WTC11 (cell line): ENCODE measurements at regions not wholly inside any gene's neighbourhood (a gene's known extent, or its start where the extent isn't known, plus 50 kb on each side); places are given as distances from the start of the nearest gene placed in this dataset.

Experiments
- ATAC-seq: fragments of 200-7000 bp; cut with Tn5 transposase; 2 replicates; pipeline ENCODE4 v1.10.0; 2021; ENCODE audit warnings: mild to moderate bottlenecking, moderate library complexity
- CTCF ChIA-PET: fragments of 300-600 bp; sonication (Branson Sonifier 250); formaldehyde crosslinking; loops from one replicate; lab custom pipeline; 2021; ENCODE audit warnings: antibody characterized with exemption; lab: Charles Lee
- POLR2A ChIA-PET: fragments of 350-600 bp; sonication (Branson Sonifier 250); formaldehyde crosslinking; loops from one replicate; lab custom pipeline; 2021; ENCODE audit warnings: antibody characterized with exemption; lab: Charles Lee
- DNase-seq: peaks from one replicate; pipeline ENCODE4 v3.0.0; 2021; ENCODE audit warnings: low spot score
- H3K27ac Mint-ChIP-seq: 2 replicates; pipeline ENCODE4 v1.8.0; 2021; ENCODE audit warnings: mixed read lengths
- H3K27me3 Mint-ChIP-seq: 2 replicates; pipeline ENCODE4 v1.8.0; 2021; ENCODE audit warnings: low read depth, mild to moderate bottlenecking, moderate library complexity, mixed read lengths
- H3K36me3 Mint-ChIP-seq: 2 replicates; pipeline ENCODE4 v1.8.0; 2021; ENCODE audit warnings: mixed read lengths
- H3K4me1 Mint-ChIP-seq: 2 replicates; pipeline ENCODE4 v1.8.0; 2022; ENCODE audit warnings: mixed read lengths
- H3K4me3 Mint-ChIP-seq: 2 replicates; pipeline ENCODE4 v1.8.0; 2021; ENCODE audit warnings: mild to moderate bottlenecking, moderate library complexity, mixed read lengths
- H3K9me3 Mint-ChIP-seq: 2 replicates; pipeline ENCODE4 v1.8.0; 2021; ENCODE audit warnings: mixed read lengths
- CBFB ChIP-seq: sonication (generic); formaldehyde crosslinking; IDR thresholded peaks from 2 replicates; pipeline ENCODE4 v1.8.1; 2022; ENCODE audit warnings: mild to moderate bottlenecking, low read depth, missing genetic modification reagents
- FOXP1 ChIP-seq: sonication (generic); formaldehyde crosslinking; IDR thresholded peaks from 2 replicates; pipeline ENCODE4 v1.8.0; 2022; ENCODE audit warnings: missing genetic modification reagents, mild to moderate bottlenecking, moderate library complexity, borderline replicate concordance
- MYBL2 ChIP-seq: sonication (generic); formaldehyde crosslinking; IDR thresholded peaks from 2 replicates; pipeline ENCODE4 v1.8.1; 2023; ENCODE audit warnings: mild to moderate bottlenecking, moderate library complexity, missing genetic modification reagents
- PRRX2 ChIP-seq: fragments of 250-450 bp; sonication (Bioruptor Pico); IDR thresholded peaks from 2 replicates; pipeline ENCODE4 v1.8.0; 2021; ENCODE audit warnings: mild to moderate bottlenecking
- SMAD3 ChIP-seq: sonication (generic); formaldehyde crosslinking; IDR thresholded peaks from 2 replicates; pipeline ENCODE4 v1.8.0; 2022; ENCODE audit warnings: missing genetic modification reagents, mild to moderate bottlenecking, borderline replicate concordance
- SMAD4 ChIP-seq: sonication (generic); formaldehyde crosslinking; IDR thresholded peaks from 2 replicates; pipeline ENCODE4 v1.8.0; 2022; ENCODE audit warnings: mild to moderate bottlenecking, missing genetic modification reagents
- ZNF121 ChIP-seq: sonication (generic); formaldehyde crosslinking; IDR thresholded peaks from 2 replicates; pipeline ENCODE4 v1.8.0; 2023; ENCODE audit warnings: missing genetic modification reagents
- ZNF138 ChIP-seq: sonication (generic); formaldehyde crosslinking; conservative IDR thresholded peaks from 2 replicates; pipeline ENCODE4 v1.8.1; 2022; ENCODE audit warnings: mild to moderate bottlenecking, moderate library complexity, missing genetic modification reagents
- ZNF219 ChIP-seq: sonication (generic); formaldehyde crosslinking; IDR thresholded peaks from 2 replicates; pipeline ENCODE4 v1.8.0; 2023; ENCODE audit warnings: missing genetic modification reagents, mild to moderate bottlenecking, borderline replicate concordance
- ZNF317 ChIP-seq: sonication (generic); formaldehyde crosslinking; IDR thresholded peaks from 2 replicates; pipeline ENCODE4 v1.8.1; 2023; ENCODE audit warnings: low read depth, mild to moderate bottlenecking, moderate library complexity, missing genetic modification reagents, borderline replicate concordance
- ZNF671 ChIP-seq: fragments of 250-450 bp; sonication (Bioruptor Pico); IDR thresholded peaks from 2 replicates; pipeline ENCODE4 v1.8.0; 2021; ENCODE audit warnings: mild to moderate bottlenecking
- TF ChIP-seq, protein P1 (sequence below): fragments of 200-600 bp; IDR thresholded peaks from 2 replicates; pipeline ENCODE4 v1.8.0; 2022; ENCODE audit warnings: antibody characterized with exemption
- TF ChIP-seq, protein P2 (sequence below): sonication (generic); formaldehyde crosslinking; IDR thresholded peaks from 2 replicates; pipeline ENCODE4 v1.8.0; 2023; ENCODE audit warnings: missing genetic modification reagents, mild to moderate bottlenecking, borderline replicate concordance
- TF ChIP-seq, protein P3 (sequence below): fragments of 250-450 bp; sonication (Bioruptor Pico); IDR thresholded peaks from 2 replicates; pipeline ENCODE4 v1.8.0; 2021; ENCODE audit warnings: mild to moderate bottlenecking
- TF ChIP-seq, protein P4 (sequence below): sonication (generic); formaldehyde crosslinking; IDR thresholded peaks from 2 replicates; pipeline ENCODE4 v1.8.0; 2022; ENCODE audit warnings: mild to moderate bottlenecking, missing genetic modification reagents
- TF ChIP-seq, protein P5 (sequence below): sonication (generic); formaldehyde crosslinking; IDR thresholded peaks from 2 replicates; pipeline ENCODE4 v1.8.1; 2022; ENCODE audit warnings: mild to moderate bottlenecking, missing genetic modification reagents, moderate library complexity, borderline replicate concordance
- TF ChIP-seq, protein P6 (sequence below): sonication (generic); formaldehyde crosslinking; IDR thresholded peaks from 2 replicates; pipeline ENCODE4 v1.8.1; 2023; ENCODE audit warnings: mild to moderate bottlenecking, missing genetic modification reagents
- TF ChIP-seq, protein P7 (sequence below): sonication (generic); formaldehyde crosslinking; IDR thresholded peaks from 2 replicates; pipeline ENCODE4 v1.8.1; 2022; ENCODE audit warnings: low read depth, missing genetic modification reagents, borderline replicate concordance

DNA sequence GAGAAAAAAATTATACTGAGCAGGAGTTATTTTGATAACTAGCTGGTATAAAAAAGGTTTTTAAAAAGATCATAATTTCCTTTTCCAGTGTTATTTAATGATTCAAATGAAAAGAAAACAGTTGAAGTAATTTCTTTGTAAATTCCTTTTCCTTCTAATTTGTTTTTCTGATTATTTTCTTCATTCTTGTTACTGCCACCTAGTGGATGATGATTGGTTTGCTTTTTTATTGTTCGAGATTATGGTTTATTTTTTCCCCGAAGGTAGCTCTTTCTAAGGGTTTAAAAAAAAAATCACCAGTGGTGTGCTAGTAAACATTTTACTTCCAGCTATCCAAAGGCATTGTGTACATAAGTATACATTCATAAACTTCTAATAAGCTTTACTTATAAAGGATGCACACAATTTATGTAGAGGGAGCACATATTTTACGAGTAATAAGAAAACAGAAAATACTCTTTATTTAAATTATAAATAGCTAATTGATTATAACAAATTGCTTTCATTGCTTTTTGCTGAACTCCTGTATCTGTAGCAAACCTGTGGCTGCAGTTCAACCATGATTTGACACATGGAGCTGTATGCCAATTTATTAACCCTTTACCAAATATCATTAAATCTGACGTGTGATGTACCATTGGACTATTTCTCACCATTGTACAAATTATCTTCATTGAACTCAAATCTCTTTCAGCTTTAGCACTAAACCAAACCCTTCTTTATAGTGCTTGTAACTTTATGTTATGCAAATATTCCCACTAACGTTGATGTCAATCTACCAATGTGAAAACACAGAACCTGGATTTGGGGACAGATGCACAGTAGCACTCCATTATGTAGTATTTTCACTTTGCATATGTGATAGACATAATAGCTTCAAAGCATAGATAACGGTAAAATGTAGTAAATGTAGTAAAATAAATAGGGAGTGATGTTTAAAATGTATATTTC is 97.8 kb upstream of the ANK2 start:
- Mint-ChIP-seq H3K4me1 (peaks cover 4% of the 10 kb centered on the region; the same call in 1 of the 2 replicates), H3K27me3 (no peaks in the 10 kb centered on the region), H3K36me3 (peaks cover 5% of the 10 kb centered on the region), H3K9me3 (peaks cover 7% of the 10 kb centered on the region; the same call in 1 of the 2 replicates), H3K27ac (no peak overlapping the region), H3K4me3 (no peak overlapping the region)
- POLR2A ChIA-PET = interaction anchor here (0.6 kb wide), 1 partner anchor 198 kb away, joined by 7 read pairs; no protein-coding TSS in a partner anchor
- DNase-seq = no peak
- CTCF ChIA-PET = interaction anchor here (0.6 to 1.9 kb wide), 32 partner anchors 9 to 380 kb away, joined by 3 to 11 read pairs (median 4); no protein-coding TSS in a partner anchor
- ATAC-seq = no peak
- TF ChIP-seq, protein P1, sequence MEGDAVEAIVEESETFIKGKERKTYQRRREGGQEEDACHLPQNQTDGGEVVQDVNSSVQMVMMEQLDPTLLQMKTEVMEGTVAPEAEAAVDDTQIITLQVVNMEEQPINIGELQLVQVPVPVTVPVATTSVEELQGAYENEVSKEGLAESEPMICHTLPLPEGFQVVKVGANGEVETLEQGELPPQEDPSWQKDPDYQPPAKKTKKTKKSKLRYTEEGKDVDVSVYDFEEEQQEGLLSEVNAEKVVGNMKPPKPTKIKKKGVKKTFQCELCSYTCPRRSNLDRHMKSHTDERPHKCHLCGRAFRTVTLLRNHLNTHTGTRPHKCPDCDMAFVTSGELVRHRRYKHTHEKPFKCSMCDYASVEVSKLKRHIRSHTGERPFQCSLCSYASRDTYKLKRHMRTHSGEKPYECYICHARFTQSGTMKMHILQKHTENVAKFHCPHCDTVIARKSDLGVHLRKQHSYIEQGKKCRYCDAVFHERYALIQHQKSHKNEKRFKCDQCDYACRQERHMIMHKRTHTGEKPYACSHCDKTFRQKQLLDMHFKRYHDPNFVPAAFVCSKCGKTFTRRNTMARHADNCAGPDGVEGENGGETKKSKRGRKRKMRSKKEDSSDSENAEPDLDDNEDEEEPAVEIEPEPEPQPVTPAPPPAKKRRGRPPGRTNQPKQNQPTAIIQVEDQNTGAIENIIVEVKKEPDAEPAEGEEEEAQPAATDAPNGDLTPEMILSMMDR = peak; percentile 32; the same call in 1 of the 2 replicates
- TF ChIP-seq SMAD3 = no peak

DNA sequence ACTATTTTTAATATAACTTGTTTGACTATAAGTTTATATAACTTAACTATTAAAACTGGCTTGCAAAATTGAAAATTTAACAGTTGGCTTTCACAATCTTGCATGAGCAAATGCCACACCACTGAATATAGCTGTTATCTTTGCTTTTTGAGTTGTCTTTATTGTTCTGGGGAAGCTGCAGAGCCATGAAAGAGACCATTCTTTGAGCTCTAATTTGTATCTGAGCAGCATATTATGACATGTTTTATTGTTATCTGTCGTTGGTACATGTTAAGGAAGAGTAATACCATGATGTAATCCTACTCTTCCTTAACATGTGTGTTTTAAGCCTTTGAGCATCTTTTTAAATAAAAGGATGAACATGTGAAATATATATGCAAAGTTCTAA is 97.1 kb upstream of the ANK2 start:
- CTCF ChIA-PET = interaction anchor here (1.0 to 1.9 kb wide), 12 partner anchors 9 to 379 kb away, joined by 3 to 11 read pairs (median 4); no protein-coding TSS in a partner anchor
- DNase-seq (no peak), ATAC-seq (no peak)
- Mint-ChIP-seq H3K36me3 (peaks cover 9% of the 10 kb centered on the region), H3K27me3 (no peaks in the 10 kb centered on the region), H3K4me1 (peaks cover 4% of the 10 kb centered on the region; the same call in 1 of the 2 replicates), H3K4me3 (no peak overlapping the region), H3K9me3 (peaks cover 8% of the 10 kb centered on the region; the same call in 1 of the 2 replicates), H3K27ac (no peak overlapping the region)
- POLR2A ChIA-PET = no interaction called here
- TF ChIP-seq, protein P2, sequence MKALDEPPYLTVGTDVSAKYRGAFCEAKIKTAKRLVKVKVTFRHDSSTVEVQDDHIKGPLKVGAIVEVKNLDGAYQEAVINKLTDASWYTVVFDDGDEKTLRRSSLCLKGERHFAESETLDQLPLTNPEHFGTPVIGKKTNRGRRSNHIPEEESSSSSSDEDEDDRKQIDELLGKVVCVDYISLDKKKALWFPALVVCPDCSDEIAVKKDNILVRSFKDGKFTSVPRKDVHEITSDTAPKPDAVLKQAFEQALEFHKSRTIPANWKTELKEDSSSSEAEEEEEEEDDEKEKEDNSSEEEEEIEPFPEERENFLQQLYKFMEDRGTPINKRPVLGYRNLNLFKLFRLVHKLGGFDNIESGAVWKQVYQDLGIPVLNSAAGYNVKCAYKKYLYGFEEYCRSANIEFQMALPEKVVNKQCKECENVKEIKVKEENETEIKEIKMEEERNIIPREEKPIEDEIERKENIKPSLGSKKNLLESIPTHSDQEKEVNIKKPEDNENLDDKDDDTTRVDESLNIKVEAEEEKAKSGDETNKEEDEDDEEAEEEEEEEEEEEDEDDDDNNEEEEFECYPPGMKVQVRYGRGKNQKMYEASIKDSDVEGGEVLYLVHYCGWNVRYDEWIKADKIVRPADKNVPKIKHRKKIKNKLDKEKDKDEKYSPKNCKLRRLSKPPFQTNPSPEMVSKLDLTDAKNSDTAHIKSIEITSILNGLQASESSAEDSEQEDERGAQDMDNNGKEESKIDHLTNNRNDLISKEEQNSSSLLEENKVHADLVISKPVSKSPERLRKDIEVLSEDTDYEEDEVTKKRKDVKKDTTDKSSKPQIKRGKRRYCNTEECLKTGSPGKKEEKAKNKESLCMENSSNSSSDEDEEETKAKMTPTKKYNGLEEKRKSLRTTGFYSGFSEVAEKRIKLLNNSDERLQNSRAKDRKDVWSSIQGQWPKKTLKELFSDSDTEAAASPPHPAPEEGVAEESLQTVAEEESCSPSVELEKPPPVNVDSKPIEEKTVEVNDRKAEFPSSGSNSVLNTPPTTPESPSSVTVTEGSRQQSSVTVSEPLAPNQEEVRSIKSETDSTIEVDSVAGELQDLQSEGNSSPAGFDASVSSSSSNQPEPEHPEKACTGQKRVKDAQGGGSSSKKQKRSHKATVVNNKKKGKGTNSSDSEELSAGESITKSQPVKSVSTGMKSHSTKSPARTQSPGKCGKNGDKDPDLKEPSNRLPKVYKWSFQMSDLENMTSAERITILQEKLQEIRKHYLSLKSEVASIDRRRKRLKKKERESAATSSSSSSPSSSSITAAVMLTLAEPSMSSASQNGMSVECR = no peak
- TF ChIP-seq, protein P3, sequence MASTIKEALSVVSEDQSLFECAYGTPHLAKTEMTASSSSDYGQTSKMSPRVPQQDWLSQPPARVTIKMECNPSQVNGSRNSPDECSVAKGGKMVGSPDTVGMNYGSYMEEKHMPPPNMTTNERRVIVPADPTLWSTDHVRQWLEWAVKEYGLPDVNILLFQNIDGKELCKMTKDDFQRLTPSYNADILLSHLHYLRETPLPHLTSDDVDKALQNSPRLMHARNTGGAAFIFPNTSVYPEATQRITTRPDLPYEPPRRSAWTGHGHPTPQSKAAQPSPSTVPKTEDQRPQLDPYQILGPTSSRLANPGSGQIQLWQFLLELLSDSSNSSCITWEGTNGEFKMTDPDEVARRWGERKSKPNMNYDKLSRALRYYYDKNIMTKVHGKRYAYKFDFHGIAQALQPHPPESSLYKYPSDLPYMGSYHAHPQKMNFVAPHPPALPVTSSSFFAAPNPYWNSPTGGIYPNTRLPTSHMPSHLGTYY (CRISPR knock-in tag) = no peak
- no peak for TF ChIP-seq ZNF138 (CRISPR knock-in tag)
- TF ChIP-seq ZNF317 = no peak
- TF ChIP-seq FOXP1 (CRISPR knock-in tag) = no peak
- TF ChIP-seq ZNF121 = no peak
- TF ChIP-seq, protein P4, sequence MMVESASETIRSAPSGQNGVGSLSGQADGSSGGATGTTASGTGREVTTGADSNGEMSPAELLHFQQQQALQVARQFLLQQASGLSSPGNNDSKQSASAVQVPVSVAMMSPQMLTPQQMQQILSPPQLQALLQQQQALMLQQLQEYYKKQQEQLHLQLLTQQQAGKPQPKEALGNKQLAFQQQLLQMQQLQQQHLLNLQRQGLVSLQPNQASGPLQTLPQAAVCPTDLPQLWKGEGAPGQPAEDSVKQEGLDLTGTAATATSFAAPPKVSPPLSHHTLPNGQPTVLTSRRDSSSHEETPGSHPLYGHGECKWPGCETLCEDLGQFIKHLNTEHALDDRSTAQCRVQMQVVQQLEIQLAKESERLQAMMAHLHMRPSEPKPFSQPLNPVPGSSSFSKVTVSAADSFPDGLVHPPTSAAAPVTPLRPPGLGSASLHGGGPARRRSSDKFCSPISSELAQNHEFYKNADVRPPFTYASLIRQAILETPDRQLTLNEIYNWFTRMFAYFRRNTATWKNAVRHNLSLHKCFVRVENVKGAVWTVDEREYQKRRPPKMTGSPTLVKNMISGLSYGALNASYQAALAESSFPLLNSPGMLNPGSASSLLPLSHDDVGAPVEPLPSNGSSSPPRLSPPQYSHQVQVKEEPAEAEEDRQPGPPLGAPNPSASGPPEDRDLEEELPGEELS (CRISPR knock-in tag) = no peak
- TF ChIP-seq, protein P5, sequence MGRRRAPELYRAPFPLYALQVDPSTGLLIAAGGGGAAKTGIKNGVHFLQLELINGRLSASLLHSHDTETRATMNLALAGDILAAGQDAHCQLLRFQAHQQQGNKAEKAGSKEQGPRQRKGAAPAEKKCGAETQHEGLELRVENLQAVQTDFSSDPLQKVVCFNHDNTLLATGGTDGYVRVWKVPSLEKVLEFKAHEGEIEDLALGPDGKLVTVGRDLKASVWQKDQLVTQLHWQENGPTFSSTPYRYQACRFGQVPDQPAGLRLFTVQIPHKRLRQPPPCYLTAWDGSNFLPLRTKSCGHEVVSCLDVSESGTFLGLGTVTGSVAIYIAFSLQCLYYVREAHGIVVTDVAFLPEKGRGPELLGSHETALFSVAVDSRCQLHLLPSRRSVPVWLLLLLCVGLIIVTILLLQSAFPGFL (CRISPR knock-in tag) = no peak
- no peak for TF ChIP-seq ZNF219 (CRISPR knock-in tag)
- TF ChIP-seq CBFB (CRISPR knock-in tag) = no peak
- no peak for TF ChIP-seq SMAD4 (CRISPR knock-in tag)
- TF ChIP-seq PRRX2 (CRISPR knock-in tag) = no peak
- TF ChIP-seq, protein P6, sequence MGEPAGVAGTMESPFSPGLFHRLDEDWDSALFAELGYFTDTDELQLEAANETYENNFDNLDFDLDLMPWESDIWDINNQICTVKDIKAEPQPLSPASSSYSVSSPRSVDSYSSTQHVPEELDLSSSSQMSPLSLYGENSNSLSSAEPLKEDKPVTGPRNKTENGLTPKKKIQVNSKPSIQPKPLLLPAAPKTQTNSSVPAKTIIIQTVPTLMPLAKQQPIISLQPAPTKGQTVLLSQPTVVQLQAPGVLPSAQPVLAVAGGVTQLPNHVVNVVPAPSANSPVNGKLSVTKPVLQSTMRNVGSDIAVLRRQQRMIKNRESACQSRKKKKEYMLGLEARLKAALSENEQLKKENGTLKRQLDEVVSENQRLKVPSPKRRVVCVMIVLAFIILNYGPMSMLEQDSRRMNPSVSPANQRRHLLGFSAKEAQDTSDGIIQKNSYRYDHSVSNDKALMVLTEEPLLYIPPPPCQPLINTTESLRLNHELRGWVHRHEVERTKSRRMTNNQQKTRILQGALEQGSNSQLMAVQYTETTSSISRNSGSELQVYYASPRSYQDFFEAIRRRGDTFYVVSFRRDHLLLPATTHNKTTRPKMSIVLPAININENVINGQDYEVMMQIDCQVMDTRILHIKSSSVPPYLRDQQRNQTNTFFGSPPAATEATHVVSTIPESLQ (CRISPR knock-in tag) = no peak
- TF ChIP-seq, protein P7, sequence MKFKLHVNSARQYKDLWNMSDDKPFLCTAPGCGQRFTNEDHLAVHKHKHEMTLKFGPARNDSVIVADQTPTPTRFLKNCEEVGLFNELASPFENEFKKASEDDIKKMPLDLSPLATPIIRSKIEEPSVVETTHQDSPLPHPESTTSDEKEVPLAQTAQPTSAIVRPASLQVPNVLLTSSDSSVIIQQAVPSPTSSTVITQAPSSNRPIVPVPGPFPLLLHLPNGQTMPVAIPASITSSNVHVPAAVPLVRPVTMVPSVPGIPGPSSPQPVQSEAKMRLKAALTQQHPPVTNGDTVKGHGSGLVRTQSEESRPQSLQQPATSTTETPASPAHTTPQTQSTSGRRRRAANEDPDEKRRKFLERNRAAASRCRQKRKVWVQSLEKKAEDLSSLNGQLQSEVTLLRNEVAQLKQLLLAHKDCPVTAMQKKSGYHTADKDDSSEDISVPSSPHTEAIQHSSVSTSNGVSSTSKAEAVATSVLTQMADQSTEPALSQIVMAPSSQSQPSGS = no peak
- TF ChIP-seq MYBL2 (CRISPR knock-in tag) = no peak
- TF ChIP-seq ZNF671 (CRISPR knock-in tag) = no peak
